ENCODE measurements at regions not wholly inside any gene's neighbourhood (a gene's known extent, or its start where the extent isn't known, plus 50 kb on each side); places are given as distances from the start of the nearest gene placed in this dataset.

- H3K9me3 ChIP-seq (ENCODE audit: insufficient read depth, low read depth, low read length), result no peaks in the 10 kb centered on the region
- no peak for DNase-seq (ENCODE audit: low read depth)
- no peak overlapping the region for H3K9ac ChIP-seq (ENCODE audit: low read length)
- Mint-ChIP-seq H3K4me1 (ENCODE audit: low read depth, unreplicated experiment) (no peaks in the 10 kb centered on the region), H3K27me3 (ENCODE audit: low read depth, unreplicated experiment) (no peaks in the 10 kb centered on the region), H3K9me3 (ENCODE audit: unreplicated experiment) (no peaks in the 10 kb centered on the region), H3K4me3 (ENCODE audit: unreplicated experiment) (no peak overlapping the region), H3K27ac (ENCODE audit: unreplicated experiment) (no peak overlapping the region), H3K36me3 (ENCODE audit: low read depth, unreplicated experiment) (no peaks in the 10 kb centered on the region)
- no peaks in the 10 kb centered on the region for H3K4me1 ChIP-seq (ENCODE audit: insufficient read depth, low read length)
- H3K79me2 ChIP-seq (ENCODE audit: insufficient read depth, low read length), result no peaks in the 10 kb centered on the region
- no peak overlapping the region for H3K4me2 ChIP-seq (ENCODE audit: low read length)
- no peaks in the 10 kb centered on the region for H3K27me3 ChIP-seq (ENCODE audit: insufficient read depth, low read length)
- no peak overlapping the region for H2AFZ ChIP-seq (ENCODE audit: low read depth, low read length)
- H3K4me3 ChIP-seq (ENCODE audit: insufficient read depth, low read depth, low read length), result no peak overlapping the region
- no peaks in the 10 kb centered on the region for H4K20me1 ChIP-seq (ENCODE audit: insufficient read depth, low read length)
- no peak for FAIRE-seq
- no peak overlapping the region for H3K27ac ChIP-seq (ENCODE audit: low read depth, low read length)
- TF ChIP-seq EZH2 (IDR thresholded peaks at IDR 0.05; ENCODE audit: insufficient read depth, low read length) (no peak), CTCF (IDR thresholded peaks at IDR 0.05; ENCODE audit: insufficient read depth, low read depth, low read length) (no peak)
- H3K36me3 ChIP-seq (ENCODE audit: insufficient read depth, low read length), result no peaks in the 10 kb centered on the region
Measured at GRCh38 chr21:19566975-19567374, 1163.4 kb upstream of the TMPRSS15 start.

- no peaks in the 10 kb centered on the region for H3K9me3 ChIP-seq (ENCODE audit: insufficient read depth, low read depth, low read length)
- no peaks in the 10 kb centered on the region for H3K36me3 Mint-ChIP-seq (ENCODE audit: low read depth, unreplicated experiment)
- FAIRE-seq, result no peak
Measured at GRCh38 chr21:19577381-19577780, 1173.8 kb upstream of the TMPRSS15 start.

More at GRCh38 chr21:19577381-19577780, 1173.8 kb upstream of the TMPRSS15 start:
- Histone ChIP-seq H3K4me2 (ENCODE audit: low read length) (no peak overlapping the region), H3K36me3 (ENCODE audit: insufficient read depth, low read length) (no peaks in the 10 kb centered on the region), H3K27me3 (ENCODE audit: insufficient read depth, low read length) (no peaks in the 10 kb centered on the region), H3K27ac (ENCODE audit: low read depth, low read length) (no peak overlapping the region), H3K4me1 (ENCODE audit: insufficient read depth, low read length) (no peaks in the 10 kb centered on the region), H4K20me1 (ENCODE audit: insufficient read depth, low read length) (no peaks in the 10 kb centered on the region), H2AFZ (ENCODE audit: low read depth, low read length) (no peak overlapping the region), H3K4me3 (ENCODE audit: insufficient read depth, low read depth, low read length) (no peak overlapping the region), H3K9ac (ENCODE audit: low read length) (no peak overlapping the region), H3K79me2 (ENCODE audit: insufficient read depth, low read length) (no peaks in the 10 kb centered on the region)
- no peak for DNase-seq (ENCODE audit: low read depth)
- Mint-ChIP-seq H3K4me1 (ENCODE audit: low read depth, unreplicated experiment) (no peaks in the 10 kb centered on the region), H3K9me3 (ENCODE audit: unreplicated experiment) (no peaks in the 10 kb centered on the region), H3K27me3 (ENCODE audit: low read depth, unreplicated experiment) (no peaks in the 10 kb centered on the region), H3K4me3 (ENCODE audit: unreplicated experiment) (no peak overlapping the region), H3K27ac (ENCODE audit: unreplicated experiment) (no peak overlapping the region)
- TF ChIP-seq EZH2 (IDR thresholded peaks at IDR 0.05; ENCODE audit: insufficient read depth, low read length), result no peak
- no peak for TF ChIP-seq CTCF (IDR thresholded peaks at IDR 0.05; ENCODE audit: insufficient read depth, low read depth, low read length)

All from astrocyte (in vitro differentiated cells and primary cell).